Erythroblast (primary cell): ENCODE measurements at regions not wholly inside any gene's neighbourhood (a gene's known extent, or its start where the extent isn't known, plus 50 kb on each side); places are given as distances from the start of the nearest gene placed in this dataset.

Source experiments
- GATA1 ChIP-seq: IDR thresholded peaks from 2 replicates; pipeline ENCODE4 v1.6.1; 2011; ENCODE audit warnings: low read depth, mild to moderate bottlenecking, control low read depth, low read length, moderate library complexity
- POLR2A ChIP-seq: IDR thresholded peaks from 2 replicates; pipeline ENCODE4 v1.6.1; 2011; ENCODE audit warnings: mild to moderate bottlenecking, low read length

DNA sequence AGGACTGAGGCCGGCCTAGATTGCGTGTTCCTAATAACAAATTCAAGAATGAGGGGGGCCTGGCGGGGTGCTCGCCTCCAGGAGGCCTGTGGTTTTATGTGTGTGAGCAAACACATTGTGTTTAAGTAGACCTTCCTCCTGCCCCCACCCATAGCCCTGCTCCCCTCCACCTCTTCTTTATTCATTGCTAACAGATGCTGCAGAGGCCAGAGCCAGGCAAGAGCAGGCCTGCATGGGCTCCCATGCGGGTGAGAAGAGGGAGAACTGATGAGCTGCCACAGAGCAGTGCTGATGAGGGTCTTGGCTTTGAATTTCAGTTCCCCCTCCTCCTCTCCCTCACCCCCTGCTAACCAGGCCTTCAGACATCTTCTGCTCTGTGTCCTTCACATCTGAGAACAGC, 154.6 kb downstream of the OSR1 start:
- TF ChIP-seq POLR2A (no peak), GATA1 (no peak)
